B cell (primary cell): ENCODE measurements at regions not wholly inside any gene's neighbourhood (a gene's known extent, or its start where the extent isn't known, plus 50 kb on each side); places are given as distances from the start of the nearest gene placed in this dataset.

Source experiments
- CTCF ChIP-seq: fragments of 200-600 bp; IDR thresholded peaks from one replicate; pipeline ENCODE4 v1.8.0; 2022; ENCODE audit warnings: antibody characterized with exemption, mild to moderate bottlenecking
- EZH2 ChIP-seq: IDR thresholded peaks from 2 replicates; pipeline ENCODE4 v1.6.1; 2012; ENCODE audit warnings: borderline replicate concordance, low read depth, mild to moderate bottlenecking, moderate library complexity, low read length; ENCODE audit not compliant: insufficient read depth, poor library complexity, severe bottlenecking

GRCh38 chr18:55651236-55651635 is 63.2 kb upstream of the TCF4 start:
- TF ChIP-seq CTCF (no peak), EZH2 (no peak)
